ENCODE measurements at regions not wholly inside any gene's neighbourhood (a gene's known extent, or its start where the extent isn't known, plus 50 kb on each side); places are given as distances from the start of the nearest gene placed in this dataset.

DNA sequence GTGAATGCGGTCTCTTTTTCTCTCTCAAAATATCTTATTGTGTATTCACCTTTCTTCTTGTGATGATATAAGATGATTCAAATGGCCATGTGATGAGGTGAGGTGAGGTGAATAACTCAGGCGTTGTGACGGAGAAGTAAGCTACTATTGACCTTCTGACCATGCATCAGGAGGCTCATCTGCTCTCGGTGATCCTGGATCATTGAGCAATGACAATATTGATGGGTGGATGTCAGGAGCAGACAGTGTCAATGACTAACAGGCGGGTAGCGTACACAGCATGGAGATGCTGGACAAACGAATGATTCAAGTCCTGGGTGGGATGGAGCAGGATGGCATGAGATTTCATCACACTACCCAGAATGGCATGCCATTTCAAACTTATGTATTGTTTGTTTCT is 119.6 kb downstream of the PXDC1 start:
- Histone ChIP-seq H3K4me3 (no peak overlapping the region), H3K36me3 (replicated peaks in 1 of 2) (no peaks in the 10 kb centered on the region), H3K4me1 (replicated peaks in 1 of 2) (no peaks in the 10 kb centered on the region), H3K27ac (no peak overlapping the region), H3K9me3 (replicated peaks in 1 of 3) (no peaks in the 10 kb centered on the region), H3K27me3 (peaks cover 8% of the 10 kb centered on the region)
- 73 to 81% (median 77%) methylated on average over 7 of the region's 7 CpGs for WGBS, 4 donors
- TF ChIP-seq CTCF (IDR thresholded peaks at IDR 0.05) (no peak), POLR2A (IDR thresholded peaks at IDR 0.05) (no peak)
- intact Hi-C loops (cut with DNase I), result no loop called here
- peak in 1 of 7 donors; percentile 3 for DNase-seq

GRCh38 chr6:3631186-3631585 is 120.3 kb downstream of the PXDC1 start:
- Histone ChIP-seq H3K36me3 (replicated peaks in 1 of 2) (no peaks in the 10 kb centered on the region), H3K27me3 (peaks cover 8% of the 10 kb centered on the region), H3K9me3 (replicated peaks in 1 of 3) (no peaks in the 10 kb centered on the region), H3K27ac (no peak overlapping the region), H3K4me3 (no peak overlapping the region), H3K4me1 (replicated peaks in 1 of 2) (no peaks in the 10 kb centered on the region)
- intact Hi-C loops (cut with DNase I), result no loop called here
- TF ChIP-seq CTCF (IDR thresholded peaks at IDR 0.05) (no peak), POLR2A (IDR thresholded peaks at IDR 0.05) (no peak)
- DNase-seq, result no peak
- WGBS, 4 donors, result 80 to 93% (median 82%) methylated on average over 3 of the region's 3 CpGs

DNA sequence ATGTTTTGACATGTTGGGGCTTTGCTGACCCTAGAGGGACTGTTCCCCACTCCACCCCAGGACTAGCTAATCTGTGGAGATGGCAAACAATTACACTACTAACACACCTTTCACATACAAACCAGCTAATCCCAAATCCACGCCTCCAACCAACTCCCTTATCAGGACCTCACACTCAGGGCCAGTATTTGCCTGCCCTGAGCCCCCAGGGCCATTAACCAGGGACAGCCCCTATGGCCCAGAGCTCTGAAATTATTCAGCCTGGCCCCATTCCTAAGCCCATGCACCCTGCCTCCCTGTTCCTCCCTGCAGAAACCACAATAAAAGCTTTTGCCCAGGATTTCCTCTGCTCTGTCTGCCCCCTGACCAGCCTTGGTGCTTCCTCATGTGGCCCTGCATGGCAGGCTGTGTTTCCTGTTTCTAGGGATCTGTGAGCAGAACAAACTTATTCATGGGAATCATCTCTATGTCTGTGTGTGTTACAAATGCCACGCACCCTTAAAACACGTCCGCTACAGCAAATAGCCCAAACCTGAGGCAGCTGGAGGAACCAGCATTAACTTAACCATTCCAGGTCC is 121.2 kb downstream of the PXDC1 start:
- intact Hi-C loops (cut with DNase I), result no loop called here
- 68 to 89% (median 82%) methylated on average over 4 of the region's 4 CpGs for WGBS, 4 donors
- TF ChIP-seq POLR2A (IDR thresholded peaks at IDR 0.05), result no peak
- TF ChIP-seq CTCF (IDR thresholded peaks at IDR 0.05), result no peak

GRCh38 chr6:3627956-3628835 is 123.3 kb downstream of the PXDC1 start:
- H3K4me1 ChIP-seq (replicated peaks in 1 of 2), result no peaks in the 10 kb centered on the region
- H3K9me3 ChIP-seq (replicated peaks in 1 of 3), result no peaks in the 10 kb centered on the region
- H3K27ac ChIP-seq, result no peak overlapping the region
- intact Hi-C loops (cut with DNase I), result no loop called here
- no peak for TF ChIP-seq POLR2A (IDR thresholded peaks at IDR 0.05)
- no peak for TF ChIP-seq CTCF (IDR thresholded peaks at IDR 0.05)
- 59 to 65% (median 61%) methylated on average over 20 of the region's 20 CpGs for WGBS, 4 donors
- DNase-seq, result peak in 1 of 7 donors; percentile 37
- no peaks in the 10 kb centered on the region for H3K36me3 ChIP-seq (replicated peaks in 1 of 2)
- no peak overlapping the region for H3K4me3 ChIP-seq
- H3K27me3 ChIP-seq, result peaks cover 13% of the 10 kb centered on the region

More for the DNA sequence above, 121.2 kb downstream of the PXDC1 start:
- peaks cover 5% of the 10 kb centered on the region for H3K27me3 ChIP-seq
- no peaks in the 10 kb centered on the region for H3K4me1 ChIP-seq (replicated peaks in 1 of 2)
- no peak overlapping the region for H3K4me3 ChIP-seq
- no peaks in the 10 kb centered on the region for H3K36me3 ChIP-seq (replicated peaks in 1 of 2)
- no peak overlapping the region for H3K27ac ChIP-seq
- DNase-seq, result no peak
- no peaks in the 10 kb centered on the region for H3K9me3 ChIP-seq (replicated peaks in 1 of 3)
